ENCODE measurements at regions not wholly inside any gene's neighbourhood (a gene's known extent, or its start where the extent isn't known, plus 50 kb on each side); places are given as distances from the start of the nearest gene placed in this dataset.
A peak's percentile ranks its signal among the peaks of the same experiment; 100 is the strongest.
"Not testable (repeated sequence)": the region's sequence is repeated elsewhere in the genome, so short reads cannot be mapped to it uniquely, and the experiment has no call there.

GRCh38 chr1:219417610-219418009 lies 195.3 kb downstream of the ZC3H11B start:
- no peak for DNase-seq

GRCh38 chr1:219416598-219417238 lies 196.2 kb downstream of the ZC3H11B start:
- in situ Hi-C loops (cut with HindIII; ENCODE audit: low pct_ligation_motif_present, low pct_unique_long_range_greater_than_20kb, low sequenced_read_pairs) = no loop called here
- DNase-seq = peak; percentile 69

More at GRCh38 chr1:219417610-219418009, 195.3 kb downstream of the ZC3H11B start:
- in situ Hi-C loops (cut with HindIII; ENCODE audit: low pct_ligation_motif_present, low pct_unique_long_range_greater_than_20kb, low sequenced_read_pairs) = no loop called here

DNA sequence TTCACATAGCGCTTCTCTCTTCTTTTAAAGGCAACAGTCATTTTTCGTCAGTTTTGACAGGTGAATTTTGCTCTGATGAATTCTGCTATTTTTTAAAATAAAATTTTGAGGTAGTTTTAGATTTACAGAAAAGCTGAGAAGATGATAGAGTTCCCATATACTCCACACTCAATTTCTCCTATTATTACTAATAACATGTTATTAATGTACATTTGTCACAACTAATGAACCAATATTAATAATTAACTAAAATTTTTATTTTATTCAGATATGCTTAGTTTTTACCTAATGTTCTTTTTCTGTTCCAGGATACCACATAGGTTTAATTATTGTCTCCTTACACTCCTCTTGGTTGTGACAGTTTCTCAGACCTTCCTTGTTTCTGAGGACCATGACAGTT lies 197.0 kb downstream of the ZC3H11B start:
- in situ Hi-C loops (cut with HindIII; ENCODE audit: low pct_ligation_motif_present, low pct_unique_long_range_greater_than_20kb, low sequenced_read_pairs) = no loop called here
- no peak for DNase-seq

GRCh38 chr1:219415433-219415832 lies 197.5 kb downstream of the ZC3H11B start:
- no peak for DNase-seq
- in situ Hi-C loops (cut with HindIII; ENCODE audit: low pct_ligation_motif_present, low pct_unique_long_range_greater_than_20kb, low sequenced_read_pairs) = no loop called here

DNA sequence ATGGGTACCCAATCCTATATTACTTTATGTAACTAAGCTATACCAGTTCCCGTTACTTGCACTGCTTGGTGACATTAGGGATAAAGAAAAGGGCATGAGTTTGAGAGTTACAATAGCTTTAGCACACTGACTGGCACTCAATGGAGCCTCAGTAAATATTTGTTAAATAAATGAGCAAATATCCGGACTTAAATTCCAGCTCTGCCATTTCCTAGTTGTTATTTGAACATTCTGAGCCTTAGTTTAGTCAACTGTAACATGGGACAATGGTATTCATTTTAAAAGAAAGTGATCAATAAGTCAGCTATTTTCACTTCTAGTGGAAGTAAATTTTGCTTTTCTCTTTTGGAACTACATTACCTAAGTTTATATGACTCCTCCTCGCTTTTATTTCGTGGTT lies 198.7 kb downstream of the ZC3H11B start:
- in situ Hi-C loops (cut with HindIII; ENCODE audit: low pct_ligation_motif_present, low pct_unique_long_range_greater_than_20kb, low sequenced_read_pairs) = no loop called here
- DNase-seq = no peak

DNA sequence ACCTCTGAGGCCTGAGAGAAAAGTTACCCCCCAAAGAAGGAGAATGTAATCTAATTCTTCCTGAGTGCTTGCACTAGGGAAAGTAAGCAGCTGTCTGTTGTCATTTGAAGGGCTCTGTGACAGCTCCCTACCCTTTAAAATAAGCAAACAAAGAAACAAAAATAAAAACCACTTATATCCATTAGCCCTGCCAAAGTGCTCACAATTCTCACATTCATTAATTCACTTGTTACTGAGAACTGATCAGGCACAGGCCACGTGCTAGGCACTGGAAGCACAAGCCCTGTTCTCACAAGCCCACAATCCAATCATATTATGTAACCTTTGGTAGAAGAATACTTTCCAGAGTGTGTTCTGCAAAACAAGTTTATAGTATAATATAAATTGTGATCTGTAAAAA lies 199.4 kb downstream of the ZC3H11B start:
- in situ Hi-C loops (cut with HindIII; ENCODE audit: low pct_ligation_motif_present, low pct_unique_long_range_greater_than_20kb, low sequenced_read_pairs) = no loop called here
- no peak for DNase-seq

DNA sequence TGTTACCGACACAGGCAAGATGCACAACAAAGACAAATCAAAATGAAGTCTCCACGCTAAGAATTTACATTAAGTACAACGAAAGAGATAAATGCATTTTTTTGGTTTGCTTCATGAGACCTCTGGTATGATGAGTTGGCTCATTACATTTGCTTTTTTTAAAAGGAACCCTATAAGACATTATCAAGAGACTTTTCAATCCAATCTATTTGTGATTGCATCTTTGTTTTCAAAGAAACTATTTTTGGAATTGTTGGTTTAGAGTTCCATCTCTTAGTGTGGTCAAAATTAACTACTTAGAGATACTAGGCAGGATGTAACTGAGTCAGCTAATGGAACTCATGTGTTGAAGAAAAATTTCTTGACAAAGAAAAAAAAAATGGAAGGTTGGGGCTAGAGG lies 200.1 kb downstream of the ZC3H11B start:
- in situ Hi-C loops (cut with HindIII; ENCODE audit: low pct_ligation_motif_present, low pct_unique_long_range_greater_than_20kb, low sequenced_read_pairs) = no loop called here
- no peak for DNase-seq

DNA sequence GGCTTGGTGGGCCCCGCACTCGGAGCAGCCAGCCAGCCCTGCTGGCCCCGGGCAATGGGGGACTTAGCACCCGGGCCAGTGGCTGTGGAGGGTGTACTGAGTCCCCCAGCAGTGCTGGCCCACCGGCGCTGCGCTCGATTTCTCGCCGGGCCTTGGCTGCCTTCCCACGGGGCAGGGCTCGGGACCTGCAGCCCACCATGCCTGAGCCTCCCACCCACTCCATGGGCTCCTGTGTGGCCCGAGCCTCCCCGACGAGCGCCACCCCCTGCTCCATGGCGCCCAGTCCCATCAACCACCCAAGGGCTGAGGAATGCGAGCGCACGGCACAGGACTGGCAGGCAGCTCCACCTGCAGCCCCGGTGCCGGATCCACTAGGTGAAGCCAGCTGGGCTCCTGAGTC lies 202.2 kb downstream of the ZC3H11B start:
- DNase-seq; in situ Hi-C loops (cut with HindIII; ENCODE audit: low pct_ligation_motif_present, low pct_unique_long_range_greater_than_20kb, low sequenced_read_pairs): not testable (repeated sequence)

GRCh38 chr1:219405531-219406331 lies 207.2 kb downstream of the ZC3H11B start:
- no peak for DNase-seq
- in situ Hi-C loops (cut with HindIII; ENCODE audit: low pct_ligation_motif_present, low pct_unique_long_range_greater_than_20kb, low sequenced_read_pairs) = no loop called here

- in situ Hi-C loops (cut with HindIII; ENCODE audit: low pct_ligation_motif_present, low pct_unique_long_range_greater_than_20kb, low sequenced_read_pairs) = no loop called here
Observed at GRCh38 chr1:219404629-219405028, 208.3 kb downstream of the ZC3H11B start.

DNA sequence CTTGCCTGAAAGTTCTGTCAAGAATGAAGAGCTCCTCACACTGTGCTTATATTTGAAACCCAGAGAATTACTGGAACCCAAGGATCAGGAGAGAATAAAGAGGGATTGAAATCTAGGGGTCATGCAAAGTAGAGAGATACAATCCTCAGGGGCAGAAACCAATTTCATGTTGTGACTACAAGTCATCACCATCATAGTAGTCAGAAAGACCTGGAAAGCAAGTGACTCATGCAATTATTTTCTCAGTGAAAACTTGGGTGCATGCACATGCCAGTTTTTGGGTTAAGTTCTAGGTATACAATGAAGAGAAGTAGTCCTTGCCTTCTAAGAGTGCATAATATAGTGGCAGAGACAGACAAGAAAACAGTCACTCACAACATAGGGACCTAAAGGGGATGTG lies 210.0 kb downstream of the ZC3H11B start:
- in situ Hi-C loops (cut with HindIII; ENCODE audit: low pct_ligation_motif_present, low pct_unique_long_range_greater_than_20kb, low sequenced_read_pairs) = no loop called here
- no peak for DNase-seq

More at GRCh38 chr1:219404629-219405028, 208.3 kb downstream of the ZC3H11B start:
- DNase-seq = no peak

- in situ Hi-C loops (cut with HindIII; ENCODE audit: low pct_ligation_motif_present, low pct_unique_long_range_greater_than_20kb, low sequenced_read_pairs) = no loop called here
- DNase-seq = no peak
Observed at GRCh38 chr1:219401724-219402625, 210.9 kb downstream of the ZC3H11B start.

DNA sequence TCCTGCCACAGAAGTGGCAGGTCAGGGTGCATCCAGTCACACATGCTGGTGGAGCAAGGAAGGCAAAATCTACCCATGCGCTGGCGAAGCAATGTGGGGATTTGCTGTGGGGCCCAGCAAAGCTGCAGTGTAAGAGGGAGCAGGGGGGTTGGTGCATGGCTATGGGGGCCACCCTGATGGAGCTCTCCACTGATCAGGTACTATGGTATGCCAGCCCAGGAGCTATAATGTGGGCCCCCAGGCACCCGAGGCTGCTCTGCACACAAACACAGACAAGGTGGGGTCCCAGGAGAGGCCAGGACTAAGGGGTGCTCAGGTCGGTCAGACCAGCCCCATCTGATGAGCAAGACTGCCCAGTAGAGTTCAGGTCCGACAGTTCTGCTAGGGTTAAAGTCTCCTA lies 213.5 kb downstream of the ZC3H11B start:
- no peak for DNase-seq
- in situ Hi-C loops (cut with HindIII; ENCODE audit: low pct_ligation_motif_present, low pct_unique_long_range_greater_than_20kb, low sequenced_read_pairs) = no loop called here

DNA sequence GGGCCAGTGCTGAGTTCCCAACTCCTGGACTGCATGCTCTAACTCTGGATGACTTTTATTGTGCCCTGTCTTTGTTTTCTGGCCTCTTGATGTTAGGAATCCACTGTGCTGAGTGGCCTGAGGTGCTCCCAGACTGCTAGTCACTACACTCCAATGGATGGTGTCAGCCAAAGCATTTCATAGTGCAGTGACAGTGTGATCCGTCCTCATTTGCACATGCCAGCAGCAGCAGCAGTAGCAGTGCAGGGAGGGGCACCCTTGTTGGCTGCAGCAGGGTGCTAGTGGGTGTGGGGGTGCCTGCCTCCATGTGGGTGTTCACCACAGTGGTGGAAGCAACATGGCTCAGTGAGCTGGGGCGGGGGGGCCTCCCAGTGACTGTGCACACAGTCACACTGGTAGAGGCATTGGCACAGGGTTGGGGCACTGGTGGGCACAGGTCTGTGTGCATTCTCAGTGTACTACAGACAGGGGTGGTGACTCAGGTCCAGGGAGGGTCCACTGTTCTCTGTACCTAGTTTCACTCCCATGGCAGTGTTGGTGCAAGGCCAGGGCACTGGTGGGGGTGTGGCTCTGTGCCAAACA lies 214.0 kb downstream of the ZC3H11B start:
- DNase-seq = no peak
- in situ Hi-C loops (cut with HindIII; ENCODE audit: low pct_ligation_motif_present, low pct_unique_long_range_greater_than_20kb, low sequenced_read_pairs) = no loop called here

- DNase-seq = no peak
- in situ Hi-C loops (cut with HindIII; ENCODE audit: low pct_ligation_motif_present, low pct_unique_long_range_greater_than_20kb, low sequenced_read_pairs) = no loop called here
Observed at GRCh38 chr1:219397511-219397910, 215.4 kb downstream of the ZC3H11B start.

GRCh38 chr1:219391297-219391696 lies 217.6 kb downstream of the LYPLAL1 start:
- DNase-seq = no peak
- in situ Hi-C loops (cut with HindIII; ENCODE audit: low pct_ligation_motif_present, low pct_unique_long_range_greater_than_20kb, low sequenced_read_pairs) = no loop called here

GRCh38 chr1:219387211-219387610 lies 213.5 kb downstream of the LYPLAL1 start:
- DNase-seq = no peak
- in situ Hi-C loops (cut with HindIII; ENCODE audit: low pct_ligation_motif_present, low pct_unique_long_range_greater_than_20kb, low sequenced_read_pairs) = no loop called here

GRCh38 chr1:219385787-219386427 lies 212.2 kb downstream of the LYPLAL1 start:
- in situ Hi-C loops (cut with HindIII; ENCODE audit: low pct_ligation_motif_present, low pct_unique_long_range_greater_than_20kb, low sequenced_read_pairs) = no loop called here
- DNase-seq = peak; percentile 77
